NCI-H510A treated with DMSO at 0.1 percent for 48 hours (cell line): ENCODE measurements at regions not wholly inside any gene's neighbourhood (a gene's known extent, or its start where the extent isn't known, plus 50 kb on each side); places are given as distances from the start of the nearest gene placed in this dataset.
"Not testable (repeated sequence)": the region's sequence is repeated elsewhere in the genome, so short reads cannot be mapped to it uniquely, and the experiment has no call there.

Experiments used
- DNase-seq: peaks from one replicate; lab custom pipeline; 2025; lab: John Stamatoyannopoulos, UW

DNA sequence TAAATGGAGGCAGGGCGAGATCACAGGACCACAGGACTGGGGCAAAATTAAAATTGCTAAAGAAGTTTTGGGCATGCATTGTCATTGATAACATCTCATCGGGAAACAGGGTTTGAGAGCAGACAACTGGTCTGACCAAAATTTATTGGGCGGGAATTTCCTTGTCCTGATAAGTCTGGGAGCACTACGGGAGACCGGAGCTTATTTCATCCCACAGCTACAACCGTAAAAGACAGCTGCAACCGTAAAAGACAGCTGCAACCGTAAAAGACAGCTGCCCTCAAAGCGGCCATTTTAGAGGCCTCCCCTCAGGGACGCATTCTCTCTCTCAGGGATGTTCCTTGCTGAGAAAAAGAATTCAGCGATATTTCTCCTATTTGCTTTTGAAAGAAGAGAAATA lies 170.4 kb upstream of the NPAP1 start:
- DNase-seq, result not testable (repeated sequence)

DNA sequence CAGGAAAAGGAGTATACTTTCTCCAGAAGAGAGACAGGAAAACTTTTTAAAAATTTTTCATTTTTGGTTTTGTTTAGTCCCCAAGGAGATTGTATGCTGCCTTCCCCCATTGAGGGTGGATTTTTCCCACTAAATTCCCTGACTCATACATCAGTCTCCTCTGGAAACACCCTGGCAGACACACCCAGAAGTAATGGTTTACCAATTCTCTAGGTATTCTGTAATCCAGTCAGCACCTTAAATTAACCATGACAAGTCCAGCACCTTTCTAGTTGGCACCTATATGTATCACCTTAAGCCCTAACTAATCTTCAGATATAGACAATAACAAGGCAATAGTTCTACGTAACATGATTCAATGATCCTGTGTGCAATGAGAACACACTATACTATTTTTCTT lies 165.9 kb upstream of the NPAP1 start:
- DNase-seq, result not testable (repeated sequence)

DNA sequence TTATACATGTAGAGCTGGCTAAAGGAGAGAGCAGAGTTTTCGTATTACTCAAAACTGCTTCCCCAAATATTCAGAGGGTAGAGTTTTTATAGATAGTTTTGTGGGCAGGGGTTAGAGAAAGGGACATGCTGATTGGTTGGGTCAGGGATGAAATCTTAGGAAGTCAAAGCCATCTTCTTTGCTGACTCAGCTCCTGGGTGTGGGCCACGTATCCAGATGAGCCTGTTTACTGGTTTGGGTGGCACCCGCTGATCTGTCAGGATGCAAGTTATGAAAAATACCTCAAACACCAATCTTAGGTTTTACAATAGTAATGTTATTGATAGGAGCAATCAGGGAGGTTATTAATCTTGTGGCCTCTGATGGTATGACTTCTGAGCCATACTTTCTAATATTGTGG lies 164.0 kb upstream of the NPAP1 start:
- DNase-seq, result not testable (repeated sequence)

DNA sequence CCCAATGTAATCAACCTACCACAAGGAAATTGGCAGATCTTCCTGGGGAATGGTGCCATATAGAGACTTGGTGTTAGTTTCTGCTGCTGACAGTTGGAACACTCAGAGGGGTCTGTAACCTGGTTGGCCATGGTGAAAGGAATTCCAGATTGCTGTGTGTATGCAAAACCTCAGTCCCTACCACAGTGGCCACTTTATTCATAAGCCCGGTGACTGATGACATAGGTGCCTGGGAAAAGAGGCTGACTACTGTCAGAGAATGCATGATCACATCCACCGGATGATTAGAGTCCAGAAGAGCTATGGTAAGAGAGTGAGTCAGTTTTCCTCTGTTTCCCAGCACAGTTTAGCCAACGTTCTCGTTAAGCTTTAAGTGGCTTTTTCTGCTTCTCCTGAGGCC lies 156.8 kb upstream of the NPAP1 start:
- DNase-seq, result not testable (repeated sequence)

DNA sequence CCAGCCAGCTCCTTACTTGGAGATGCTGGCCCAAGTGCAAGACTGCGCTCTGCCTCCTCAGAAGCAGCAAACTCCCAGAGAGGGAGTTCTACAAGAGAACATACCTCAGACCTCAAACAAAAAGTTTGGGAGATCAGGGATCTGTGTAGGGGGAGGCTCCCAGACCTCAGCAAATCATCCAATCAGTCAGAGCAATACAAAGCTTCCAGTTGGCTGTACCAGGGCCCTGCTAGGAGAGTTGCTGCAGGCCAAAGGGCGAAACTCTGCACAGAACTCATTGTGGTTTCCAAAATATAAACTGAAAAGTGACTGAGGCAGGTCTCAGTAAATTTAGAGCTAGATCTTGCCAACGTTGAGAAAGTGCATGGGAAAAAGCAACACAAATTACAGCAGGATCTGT lies 144.3 kb upstream of the NPAP1 start:
- DNase-seq, result not testable (repeated sequence)

DNA sequence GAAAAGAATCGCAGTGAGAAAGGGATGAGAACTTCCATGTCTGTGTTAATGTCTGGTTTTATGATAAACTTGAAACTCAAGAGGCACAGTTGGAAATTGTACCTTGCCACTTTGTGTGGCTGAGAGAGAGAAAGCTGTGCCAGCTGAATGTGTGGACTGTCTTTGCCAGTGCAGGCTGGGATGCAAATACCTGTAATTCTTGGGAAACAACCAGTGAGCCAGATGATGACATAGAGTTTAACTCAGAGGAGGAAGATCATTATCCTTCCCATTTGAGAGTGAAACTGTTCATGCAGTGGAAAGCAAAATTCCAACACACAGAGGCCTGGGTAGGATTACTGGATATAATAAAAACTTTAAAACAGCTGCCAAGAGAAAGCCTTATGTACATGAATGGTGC lies 141.5 kb upstream of the NPAP1 start:
- DNase-seq, result not testable (repeated sequence)

DNA sequence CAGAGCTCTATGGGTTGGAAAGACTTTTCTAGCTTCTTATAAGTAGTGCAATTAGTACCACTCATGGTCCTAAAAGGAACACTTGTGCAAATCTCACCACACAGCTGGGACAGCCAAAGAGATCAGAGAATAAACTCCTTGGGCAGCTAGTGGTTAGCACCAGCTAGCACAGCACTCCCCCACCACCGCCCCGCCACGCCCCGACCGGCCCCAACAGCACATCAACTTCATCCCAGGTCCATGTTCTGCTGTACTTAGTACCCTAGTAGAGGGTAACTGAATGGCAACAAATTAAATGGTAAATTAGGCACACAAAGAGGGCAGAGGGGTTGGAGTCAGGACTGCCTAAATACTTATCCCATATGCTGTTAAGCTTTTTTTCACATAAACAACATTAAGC lies 118.3 kb upstream of the NPAP1 start:
- not testable (repeated sequence) for DNase-seq

DNA sequence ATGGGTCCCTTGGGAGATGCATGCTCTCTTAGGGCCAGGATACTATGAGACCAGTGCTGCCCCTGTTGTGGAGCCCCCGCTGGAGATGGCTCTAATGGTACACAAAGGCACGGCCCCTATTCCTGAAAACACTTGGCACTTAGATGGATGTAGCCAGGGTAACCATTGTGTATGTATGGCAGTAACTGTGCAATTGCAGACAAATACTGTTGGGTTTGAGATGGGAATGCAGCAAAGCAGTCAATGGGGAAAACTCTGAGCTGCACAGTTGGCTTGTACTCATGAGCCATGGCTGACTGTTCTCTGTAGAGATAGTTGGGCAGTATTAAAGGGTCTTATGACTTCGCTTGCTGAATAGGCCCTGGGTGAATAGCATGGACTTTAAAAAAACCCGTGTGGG lies 67.9 kb upstream of the NPAP1 start:
- DNase-seq, result no peak

DNA sequence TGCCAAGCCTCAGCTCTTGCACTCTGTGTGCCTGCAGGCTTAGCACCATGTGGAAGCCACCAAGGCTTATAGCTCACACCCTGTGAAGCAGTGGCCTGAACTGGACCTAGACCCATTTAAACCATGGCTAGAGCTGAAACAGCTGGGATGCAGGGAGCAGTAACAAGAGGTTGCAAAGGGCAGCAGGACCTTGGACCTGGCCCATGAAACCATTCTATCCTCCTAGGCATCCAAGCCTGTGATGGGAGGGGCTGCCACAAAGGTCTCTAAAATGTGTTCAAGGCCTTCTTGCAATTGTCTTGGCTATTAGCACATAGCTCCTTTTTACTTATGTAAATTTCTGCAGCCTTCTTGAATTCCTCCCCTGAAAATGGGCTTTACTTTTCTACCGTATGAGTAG lies 57.9 kb upstream of the NPAP1 start:
- DNase-seq, result no peak

DNA sequence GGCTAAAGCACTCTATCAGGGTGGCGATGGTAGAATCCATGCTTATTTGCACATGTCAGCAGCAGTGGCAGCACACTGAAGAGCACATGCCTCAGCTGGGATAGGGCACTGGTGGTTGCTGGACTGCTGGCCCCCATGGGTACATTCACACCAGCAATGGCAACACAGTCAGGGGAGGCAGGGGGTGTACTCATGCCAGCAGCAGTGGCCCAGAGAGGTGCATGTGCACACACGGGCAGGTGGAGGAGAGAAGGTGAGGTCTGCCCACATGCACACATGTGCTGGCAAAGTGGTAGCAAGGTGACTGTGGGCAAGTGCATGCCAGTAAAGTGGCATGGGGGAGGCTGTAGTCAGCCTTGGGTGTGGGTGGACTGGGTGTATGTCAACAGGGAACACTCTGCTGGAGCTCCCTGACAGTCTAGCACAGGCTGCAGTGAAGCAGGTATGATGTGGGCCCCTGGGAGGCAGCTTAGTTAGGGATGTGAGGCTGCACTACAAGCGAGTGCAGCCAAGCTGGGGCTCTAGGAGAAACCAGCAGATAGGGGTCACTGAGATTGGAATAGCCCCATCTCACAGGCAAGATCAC lies 53.9 kb upstream of the NPAP1 start:
- no peak for DNase-seq
